Breast epithelium (tissue), 3 donors: ENCODE measurements at regions not wholly inside any gene's neighbourhood (a gene's known extent, or its start where the extent isn't known, plus 50 kb on each side); places are given as distances from the start of the nearest gene placed in this dataset.
"Not testable (repeated sequence)": the region's sequence is repeated elsewhere in the genome, so short reads cannot be mapped to it uniquely, and the experiment has no call there.

Experiments used
- POLR2A ChIP-seq: fragments of 450-650 bp; IDR thresholded peaks from one replicate; pipeline ENCODE4 v1.6.1; 2016; ENCODE audit warnings: antibody characterized with exemption, mild to moderate bottlenecking, moderate library complexity
- TF ChIP-seq, protein P1 (sequence below), 3 donors: fragments of 450-650 bp; IDR thresholded peaks; one replicate each; pipeline ENCODE4 v1.5.1; 2016 to 2017; ENCODE audit warnings: antibody characterized with exemption in 3 of 3, mild to moderate bottlenecking in 3 of 3, moderate library complexity in 3 of 3

DNA sequence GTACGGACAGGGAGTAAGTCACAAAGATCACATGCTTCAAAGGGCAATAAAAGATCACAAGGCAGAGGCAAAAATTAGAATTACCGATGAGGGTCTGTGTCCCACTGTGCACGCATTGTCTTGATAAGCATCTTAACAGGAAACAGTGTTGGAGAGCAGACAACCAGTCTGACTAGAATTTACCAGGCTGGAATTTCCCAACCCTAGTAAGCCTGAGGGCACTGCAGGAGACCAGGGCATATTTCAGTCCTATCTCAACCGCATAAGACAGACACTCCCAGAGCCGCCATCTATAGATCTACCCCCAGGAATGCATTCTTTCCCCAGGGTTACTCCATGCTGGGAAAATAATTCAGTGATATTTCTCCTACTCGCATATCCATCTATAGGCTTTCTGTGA, 66.2 kb upstream of the MAGEB2 start:
- TF ChIP-seq POLR2A, result not testable (repeated sequence)
- TF ChIP-seq, protein P1, sequence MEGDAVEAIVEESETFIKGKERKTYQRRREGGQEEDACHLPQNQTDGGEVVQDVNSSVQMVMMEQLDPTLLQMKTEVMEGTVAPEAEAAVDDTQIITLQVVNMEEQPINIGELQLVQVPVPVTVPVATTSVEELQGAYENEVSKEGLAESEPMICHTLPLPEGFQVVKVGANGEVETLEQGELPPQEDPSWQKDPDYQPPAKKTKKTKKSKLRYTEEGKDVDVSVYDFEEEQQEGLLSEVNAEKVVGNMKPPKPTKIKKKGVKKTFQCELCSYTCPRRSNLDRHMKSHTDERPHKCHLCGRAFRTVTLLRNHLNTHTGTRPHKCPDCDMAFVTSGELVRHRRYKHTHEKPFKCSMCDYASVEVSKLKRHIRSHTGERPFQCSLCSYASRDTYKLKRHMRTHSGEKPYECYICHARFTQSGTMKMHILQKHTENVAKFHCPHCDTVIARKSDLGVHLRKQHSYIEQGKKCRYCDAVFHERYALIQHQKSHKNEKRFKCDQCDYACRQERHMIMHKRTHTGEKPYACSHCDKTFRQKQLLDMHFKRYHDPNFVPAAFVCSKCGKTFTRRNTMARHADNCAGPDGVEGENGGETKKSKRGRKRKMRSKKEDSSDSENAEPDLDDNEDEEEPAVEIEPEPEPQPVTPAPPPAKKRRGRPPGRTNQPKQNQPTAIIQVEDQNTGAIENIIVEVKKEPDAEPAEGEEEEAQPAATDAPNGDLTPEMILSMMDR (IDR thresholded peaks at IDR 0.05), result not testable (repeated sequence)
